A673 (cell line): ENCODE measurements at regions not wholly inside any gene's neighbourhood (a gene's known extent, or its start where the extent isn't known, plus 50 kb on each side); places are given as distances from the start of the nearest gene placed in this dataset.

Source experiments
- EZH2 ChIP-seq: fragments of 200-600 bp; sonication (generic); IDR thresholded peaks from 2 replicates; pipeline ENCODE4 v1.6.1; 2017; ENCODE audit warnings: borderline replicate concordance, low read depth, mild to moderate bottlenecking, mixed read lengths, antibody characterized with exemption, low read length; ENCODE audit not compliant: poor library complexity, severe bottlenecking
- TF ChIP-seq, protein P1 (sequence below): fragments of 300-800, 200-600 bp; sonication (generic); conservative IDR thresholded peaks from 2 replicates; pipeline ENCODE4 v1.5.1; 2017; ENCODE audit warnings: low read depth, mild to moderate bottlenecking, antibody characterized with exemption, low read length, moderate library complexity, mixed read lengths

DNA sequence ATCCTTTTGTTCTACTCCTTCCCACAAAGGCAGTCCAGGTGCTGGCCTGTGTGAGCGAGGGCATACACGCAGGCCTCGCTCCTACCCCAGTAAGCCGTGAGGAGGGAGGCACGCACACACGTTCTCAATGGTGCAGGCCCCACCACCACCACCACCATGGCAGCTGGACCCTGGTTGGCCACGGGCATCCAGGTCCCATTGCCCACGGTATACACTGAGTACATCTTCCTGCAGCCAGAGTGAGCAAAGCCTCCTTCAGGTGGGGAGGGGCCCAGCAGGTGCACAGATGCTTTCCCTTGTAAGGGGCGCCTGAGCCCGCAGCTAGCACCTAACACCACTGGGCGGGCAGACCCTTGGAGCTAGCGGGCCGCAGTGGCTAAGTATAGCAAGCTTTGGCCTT, 373.3 kb upstream of the MKI67 start:
- TF ChIP-seq, protein P1, sequence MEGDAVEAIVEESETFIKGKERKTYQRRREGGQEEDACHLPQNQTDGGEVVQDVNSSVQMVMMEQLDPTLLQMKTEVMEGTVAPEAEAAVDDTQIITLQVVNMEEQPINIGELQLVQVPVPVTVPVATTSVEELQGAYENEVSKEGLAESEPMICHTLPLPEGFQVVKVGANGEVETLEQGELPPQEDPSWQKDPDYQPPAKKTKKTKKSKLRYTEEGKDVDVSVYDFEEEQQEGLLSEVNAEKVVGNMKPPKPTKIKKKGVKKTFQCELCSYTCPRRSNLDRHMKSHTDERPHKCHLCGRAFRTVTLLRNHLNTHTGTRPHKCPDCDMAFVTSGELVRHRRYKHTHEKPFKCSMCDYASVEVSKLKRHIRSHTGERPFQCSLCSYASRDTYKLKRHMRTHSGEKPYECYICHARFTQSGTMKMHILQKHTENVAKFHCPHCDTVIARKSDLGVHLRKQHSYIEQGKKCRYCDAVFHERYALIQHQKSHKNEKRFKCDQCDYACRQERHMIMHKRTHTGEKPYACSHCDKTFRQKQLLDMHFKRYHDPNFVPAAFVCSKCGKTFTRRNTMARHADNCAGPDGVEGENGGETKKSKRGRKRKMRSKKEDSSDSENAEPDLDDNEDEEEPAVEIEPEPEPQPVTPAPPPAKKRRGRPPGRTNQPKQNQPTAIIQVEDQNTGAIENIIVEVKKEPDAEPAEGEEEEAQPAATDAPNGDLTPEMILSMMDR = no peak
- no peak for TF ChIP-seq EZH2
